WTC11 (cell line): ENCODE measurements at regions not wholly inside any gene's neighbourhood (a gene's known extent, or its start where the extent isn't known, plus 50 kb on each side); places are given as distances from the start of the nearest gene placed in this dataset.

Experiments used
- CREM ChIP-seq: sonication (generic); formaldehyde crosslinking; IDR thresholded peaks from 2 replicates; pipeline ENCODE4 v1.8.1; 2022; ENCODE audit warnings: mild to moderate bottlenecking, missing genetic modification reagents, moderate library complexity
- ETV6 ChIP-seq: sonication (generic); formaldehyde crosslinking; IDR thresholded peaks from 2 replicates; pipeline ENCODE4 v1.8.1; 2022; ENCODE audit warnings: mild to moderate bottlenecking, missing genetic modification reagents
- FOXJ3 ChIP-seq: sonication (generic); formaldehyde crosslinking; IDR thresholded peaks from 2 replicates; pipeline ENCODE4 v1.9.0; 2021; ENCODE audit warnings: missing genetic modification reagents, mild to moderate bottlenecking, borderline replicate concordance
- NFYB ChIP-seq: sonication (generic); formaldehyde crosslinking; conservative IDR thresholded peaks from 2 replicates; pipeline ENCODE4 v1.8.0; 2022; ENCODE audit warnings: low read depth, missing genetic modification reagents
- SP1 ChIP-seq: sonication (generic); formaldehyde crosslinking; conservative IDR thresholded peaks from 2 replicates; pipeline ENCODE4 v1.8.1; 2022; ENCODE audit warnings: missing genetic modification reagents
- TEAD1 ChIP-seq: sonication (generic); formaldehyde crosslinking; IDR thresholded peaks from 2 replicates; pipeline ENCODE4 v1.8.0; 2022; ENCODE audit warnings: mild to moderate bottlenecking, missing genetic modification reagents
- ZNF219 ChIP-seq: sonication (generic); formaldehyde crosslinking; IDR thresholded peaks from 2 replicates; pipeline ENCODE4 v1.8.0; 2023; ENCODE audit warnings: missing genetic modification reagents, mild to moderate bottlenecking, borderline replicate concordance
- TF ChIP-seq, protein P1 (sequence below): sonication (generic); formaldehyde crosslinking; IDR thresholded peaks from 2 replicates; pipeline ENCODE4 v1.8.1; 2022; ENCODE audit warnings: low read depth, mild to moderate bottlenecking, moderate library complexity, missing genetic modification reagents, borderline replicate concordance
- TF ChIP-seq, protein P2 (sequence below): sonication (generic); formaldehyde crosslinking; IDR thresholded peaks from 2 replicates; pipeline ENCODE4 v1.8.1; 2023; ENCODE audit warnings: mild to moderate bottlenecking, missing genetic modification reagents, moderate library complexity
- TF ChIP-seq, protein P3 (sequence below): sonication (generic); formaldehyde crosslinking; conservative IDR thresholded peaks from 2 replicates; pipeline ENCODE4 v1.8.1; 2023; ENCODE audit warnings: mild to moderate bottlenecking, low read depth, missing genetic modification reagents, moderate library complexity
- TF ChIP-seq, protein P4 (sequence below): fragments of 200-600 bp; IDR thresholded peaks from 2 replicates; pipeline ENCODE4 v1.8.0; 2022; ENCODE audit warnings: antibody characterized with exemption
- TF ChIP-seq, protein P5 (sequence below): fragments of 250-450 bp; sonication (Bioruptor Pico); IDR thresholded peaks from 2 replicates; pipeline ENCODE4 v2.1.2; 2022; ENCODE audit warnings: mild to moderate bottlenecking, moderate library complexity

DNA sequence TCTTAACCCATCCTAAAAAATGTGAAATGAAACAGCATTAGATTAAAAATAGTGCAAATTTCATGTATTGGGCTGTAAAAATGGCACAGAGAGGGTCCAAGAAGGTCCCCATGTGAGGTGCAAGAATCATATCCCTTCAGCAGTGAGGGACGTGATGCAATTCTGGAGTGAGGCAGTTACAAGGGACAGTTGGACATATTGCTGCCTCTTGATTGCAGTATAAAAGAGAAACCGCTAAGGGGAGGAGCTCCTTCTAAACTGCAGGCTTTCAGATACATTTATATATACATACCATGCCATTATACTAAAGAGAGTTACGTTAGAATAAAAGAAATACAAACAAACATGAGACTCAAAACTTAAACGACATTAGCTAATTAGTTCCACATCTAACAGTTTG, 304.2 kb upstream of the CTNNB1 start:
- TF ChIP-seq, protein P1, sequence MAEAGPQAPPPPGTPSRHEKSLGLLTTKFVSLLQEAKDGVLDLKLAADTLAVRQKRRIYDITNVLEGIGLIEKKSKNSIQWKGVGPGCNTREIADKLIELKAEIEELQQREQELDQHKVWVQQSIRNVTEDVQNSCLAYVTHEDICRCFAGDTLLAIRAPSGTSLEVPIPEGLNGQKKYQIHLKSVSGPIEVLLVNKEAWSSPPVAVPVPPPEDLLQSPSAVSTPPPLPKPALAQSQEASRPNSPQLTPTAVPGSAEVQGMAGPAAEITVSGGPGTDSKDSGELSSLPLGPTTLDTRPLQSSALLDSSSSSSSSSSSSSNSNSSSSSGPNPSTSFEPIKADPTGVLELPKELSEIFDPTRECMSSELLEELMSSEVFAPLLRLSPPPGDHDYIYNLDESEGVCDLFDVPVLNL (CRISPR knock-in tag) = no peak
- TF ChIP-seq, protein P2, sequence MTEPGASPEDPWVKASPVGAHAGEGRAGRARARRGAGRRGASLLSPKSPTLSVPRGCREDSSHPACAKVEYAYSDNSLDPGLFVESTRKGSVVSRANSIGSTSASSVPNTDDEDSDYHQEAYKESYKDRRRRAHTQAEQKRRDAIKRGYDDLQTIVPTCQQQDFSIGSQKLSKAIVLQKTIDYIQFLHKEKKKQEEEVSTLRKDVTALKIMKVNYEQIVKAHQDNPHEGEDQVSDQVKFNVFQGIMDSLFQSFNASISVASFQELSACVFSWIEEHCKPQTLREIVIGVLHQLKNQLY (CRISPR knock-in tag) = no peak
- TF ChIP-seq, protein P3, sequence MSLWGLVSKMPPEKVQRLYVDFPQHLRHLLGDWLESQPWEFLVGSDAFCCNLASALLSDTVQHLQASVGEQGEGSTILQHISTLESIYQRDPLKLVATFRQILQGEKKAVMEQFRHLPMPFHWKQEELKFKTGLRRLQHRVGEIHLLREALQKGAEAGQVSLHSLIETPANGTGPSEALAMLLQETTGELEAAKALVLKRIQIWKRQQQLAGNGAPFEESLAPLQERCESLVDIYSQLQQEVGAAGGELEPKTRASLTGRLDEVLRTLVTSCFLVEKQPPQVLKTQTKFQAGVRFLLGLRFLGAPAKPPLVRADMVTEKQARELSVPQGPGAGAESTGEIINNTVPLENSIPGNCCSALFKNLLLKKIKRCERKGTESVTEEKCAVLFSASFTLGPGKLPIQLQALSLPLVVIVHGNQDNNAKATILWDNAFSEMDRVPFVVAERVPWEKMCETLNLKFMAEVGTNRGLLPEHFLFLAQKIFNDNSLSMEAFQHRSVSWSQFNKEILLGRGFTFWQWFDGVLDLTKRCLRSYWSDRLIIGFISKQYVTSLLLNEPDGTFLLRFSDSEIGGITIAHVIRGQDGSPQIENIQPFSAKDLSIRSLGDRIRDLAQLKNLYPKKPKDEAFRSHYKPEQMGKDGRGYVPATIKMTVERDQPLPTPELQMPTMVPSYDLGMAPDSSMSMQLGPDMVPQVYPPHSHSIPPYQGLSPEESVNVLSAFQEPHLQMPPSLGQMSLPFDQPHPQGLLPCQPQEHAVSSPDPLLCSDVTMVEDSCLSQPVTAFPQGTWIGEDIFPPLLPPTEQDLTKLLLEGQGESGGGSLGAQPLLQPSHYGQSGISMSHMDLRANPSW = no peak
- TF ChIP-seq ETV6 (CRISPR knock-in tag) (no peak), ZNF219 (CRISPR knock-in tag) (no peak), CREM (CRISPR knock-in tag) (no peak), NFYB (CRISPR knock-in tag) (no peak), SP1 (no peak), TEAD1 (no peak), FOXJ3 (CRISPR knock-in tag) (no peak)
- TF ChIP-seq, protein P4, sequence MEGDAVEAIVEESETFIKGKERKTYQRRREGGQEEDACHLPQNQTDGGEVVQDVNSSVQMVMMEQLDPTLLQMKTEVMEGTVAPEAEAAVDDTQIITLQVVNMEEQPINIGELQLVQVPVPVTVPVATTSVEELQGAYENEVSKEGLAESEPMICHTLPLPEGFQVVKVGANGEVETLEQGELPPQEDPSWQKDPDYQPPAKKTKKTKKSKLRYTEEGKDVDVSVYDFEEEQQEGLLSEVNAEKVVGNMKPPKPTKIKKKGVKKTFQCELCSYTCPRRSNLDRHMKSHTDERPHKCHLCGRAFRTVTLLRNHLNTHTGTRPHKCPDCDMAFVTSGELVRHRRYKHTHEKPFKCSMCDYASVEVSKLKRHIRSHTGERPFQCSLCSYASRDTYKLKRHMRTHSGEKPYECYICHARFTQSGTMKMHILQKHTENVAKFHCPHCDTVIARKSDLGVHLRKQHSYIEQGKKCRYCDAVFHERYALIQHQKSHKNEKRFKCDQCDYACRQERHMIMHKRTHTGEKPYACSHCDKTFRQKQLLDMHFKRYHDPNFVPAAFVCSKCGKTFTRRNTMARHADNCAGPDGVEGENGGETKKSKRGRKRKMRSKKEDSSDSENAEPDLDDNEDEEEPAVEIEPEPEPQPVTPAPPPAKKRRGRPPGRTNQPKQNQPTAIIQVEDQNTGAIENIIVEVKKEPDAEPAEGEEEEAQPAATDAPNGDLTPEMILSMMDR = no peak
- TF ChIP-seq, protein P5, sequence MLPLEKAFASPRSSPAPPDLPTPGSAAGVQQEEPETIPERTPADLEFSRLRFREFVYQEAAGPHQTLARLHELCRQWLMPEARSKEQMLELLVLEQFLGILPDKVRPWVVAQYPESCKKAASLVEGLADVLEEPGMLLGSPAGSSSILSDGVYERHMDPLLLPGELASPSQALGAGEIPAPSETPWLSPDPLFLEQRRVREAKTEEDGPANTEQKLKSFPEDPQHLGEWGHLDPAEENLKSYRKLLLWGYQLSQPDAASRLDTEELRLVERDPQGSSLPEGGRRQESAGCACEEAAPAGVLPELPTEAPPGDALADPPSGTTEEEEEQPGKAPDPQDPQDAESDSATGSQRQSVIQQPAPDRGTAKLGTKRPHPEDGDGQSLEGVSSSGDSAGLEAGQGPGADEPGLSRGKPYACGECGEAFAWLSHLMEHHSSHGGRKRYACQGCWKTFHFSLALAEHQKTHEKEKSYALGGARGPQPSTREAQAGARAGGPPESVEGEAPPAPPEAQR (CRISPR knock-in tag) = no peak
